ENCODE measurements at regions not wholly inside any gene's neighbourhood (a gene's known extent, or its start where the extent isn't known, plus 50 kb on each side); places are given as distances from the start of the nearest gene placed in this dataset.
"Not testable (repeated sequence)": the region's sequence is repeated elsewhere in the genome, so short reads cannot be mapped to it uniquely, and the experiment has no call there.

DNA sequence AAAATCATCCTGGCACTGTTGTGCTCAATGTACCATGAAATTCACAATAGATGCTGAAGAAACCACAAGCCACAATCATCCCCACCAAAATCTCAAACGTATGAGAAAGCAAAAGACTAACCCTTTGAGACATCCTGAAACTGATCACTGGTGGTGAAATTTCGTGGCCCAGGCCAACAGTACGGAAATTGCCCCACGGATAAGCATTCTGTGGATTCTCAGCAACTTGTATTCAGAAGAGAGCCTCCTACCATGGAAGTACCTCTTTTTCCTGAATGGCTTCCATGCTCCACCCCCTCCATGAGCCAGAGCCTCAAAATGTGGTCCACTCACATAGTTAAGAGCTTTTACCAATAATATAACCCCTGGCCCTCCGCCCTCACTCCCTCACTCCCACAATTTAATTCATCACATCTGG lies 163.9 kb upstream of the AUTS2 start:
- Histone ChIP-seq H3K9me3 (ENCODE audit: low read depth, low read length) (no peaks in the 10 kb centered on the region), H3K36me3 (ENCODE audit: insufficient read depth, low read length) (no peaks in the 10 kb centered on the region), H3K9ac (ENCODE audit: insufficient read length) (no peak overlapping the region), H3K27ac (no peak overlapping the region), H3K4me3 (no peak overlapping the region)
- no peak for DNase-seq (ENCODE audit: low read depth, low spot score)
- TF ChIP-seq EZH2 (IDR thresholded peaks at IDR 0.05) = no peak
- no peak for TF ChIP-seq FOXP2 (optimal IDR thresholded peaks at IDR 0.05; ENCODE audit: control extremely low read depth, extremely low read length, insufficient read depth)
- TF ChIP-seq POLR2AphosphoS5 (IDR thresholded peaks at IDR 0.05; ENCODE audit: borderline replicate concordance, low read depth, low read length) = no peak

DNA sequence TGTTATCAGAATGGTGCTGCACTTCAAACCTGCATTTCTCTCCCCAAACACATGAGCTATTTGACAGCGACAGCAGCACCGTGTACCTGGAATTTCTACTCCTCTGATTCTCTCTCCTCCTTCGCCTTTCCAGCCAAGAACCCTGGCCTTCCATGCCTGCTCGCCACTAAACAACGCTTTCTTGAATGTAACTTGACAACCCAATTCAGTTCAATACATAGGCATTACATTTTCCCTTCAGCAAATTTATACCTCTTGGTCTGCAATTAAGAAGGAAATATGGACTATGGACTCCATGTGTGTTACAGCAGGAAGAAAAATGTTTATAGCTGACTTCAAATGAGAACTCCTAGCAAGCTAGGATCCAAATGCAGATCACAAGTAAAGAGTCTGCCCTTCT lies 162.6 kb upstream of the AUTS2 start:
- H3K36me3 ChIP-seq (ENCODE audit: insufficient read depth, low read length) = no peaks in the 10 kb centered on the region
- H3K4me3 ChIP-seq = no peak overlapping the region
- TF ChIP-seq POLR2AphosphoS5 (IDR thresholded peaks at IDR 0.05; ENCODE audit: borderline replicate concordance, low read depth, low read length) (no peak), FOXP2 (optimal IDR thresholded peaks at IDR 0.05; ENCODE audit: control extremely low read depth, extremely low read length, insufficient read depth) (no peak), EZH2 (IDR thresholded peaks at IDR 0.05) (no peak)
- H3K9ac ChIP-seq (ENCODE audit: insufficient read length) = no peak overlapping the region
- no peak overlapping the region for H3K27ac ChIP-seq
- H3K9me3 ChIP-seq (ENCODE audit: low read depth, low read length) = no peaks in the 10 kb centered on the region
- DNase-seq (ENCODE audit: low read depth, low spot score) = no peak

DNA sequence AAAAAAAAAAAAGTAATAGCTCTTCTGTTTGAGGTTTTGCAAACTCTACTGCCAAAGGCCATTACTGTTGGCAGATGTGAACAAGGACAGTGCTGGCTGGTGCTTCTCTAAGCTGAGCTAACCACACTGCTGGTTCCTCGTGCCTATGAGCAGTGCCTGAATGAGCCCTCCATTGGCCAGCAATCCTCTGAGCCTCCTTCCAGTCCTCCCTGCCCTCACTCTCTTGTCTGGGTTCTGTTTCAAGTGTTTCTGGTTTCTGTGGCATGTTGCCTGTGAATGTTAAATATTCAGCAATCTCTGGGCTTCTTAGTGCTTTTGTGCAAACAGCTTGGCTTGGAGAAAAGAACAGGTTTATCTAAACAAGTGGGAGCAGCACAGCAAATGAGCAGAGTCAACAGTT lies 161.3 kb upstream of the AUTS2 start:
- H3K9me3 ChIP-seq (ENCODE audit: low read depth, low read length) = no peaks in the 10 kb centered on the region
- H3K4me3 ChIP-seq = no peak overlapping the region
- DNase-seq (ENCODE audit: low read depth, low spot score) = no peak
- H3K9ac ChIP-seq (ENCODE audit: insufficient read length) = no peak overlapping the region
- no peak overlapping the region for H3K27ac ChIP-seq
- no peak for TF ChIP-seq EZH2 (IDR thresholded peaks at IDR 0.05)
- TF ChIP-seq POLR2AphosphoS5 (IDR thresholded peaks at IDR 0.05; ENCODE audit: borderline replicate concordance, low read depth, low read length) = no peak
- no peak for TF ChIP-seq FOXP2 (optimal IDR thresholded peaks at IDR 0.05; ENCODE audit: control extremely low read depth, extremely low read length, insufficient read depth)
- no peaks in the 10 kb centered on the region for H3K36me3 ChIP-seq (ENCODE audit: insufficient read depth, low read length)

DNA sequence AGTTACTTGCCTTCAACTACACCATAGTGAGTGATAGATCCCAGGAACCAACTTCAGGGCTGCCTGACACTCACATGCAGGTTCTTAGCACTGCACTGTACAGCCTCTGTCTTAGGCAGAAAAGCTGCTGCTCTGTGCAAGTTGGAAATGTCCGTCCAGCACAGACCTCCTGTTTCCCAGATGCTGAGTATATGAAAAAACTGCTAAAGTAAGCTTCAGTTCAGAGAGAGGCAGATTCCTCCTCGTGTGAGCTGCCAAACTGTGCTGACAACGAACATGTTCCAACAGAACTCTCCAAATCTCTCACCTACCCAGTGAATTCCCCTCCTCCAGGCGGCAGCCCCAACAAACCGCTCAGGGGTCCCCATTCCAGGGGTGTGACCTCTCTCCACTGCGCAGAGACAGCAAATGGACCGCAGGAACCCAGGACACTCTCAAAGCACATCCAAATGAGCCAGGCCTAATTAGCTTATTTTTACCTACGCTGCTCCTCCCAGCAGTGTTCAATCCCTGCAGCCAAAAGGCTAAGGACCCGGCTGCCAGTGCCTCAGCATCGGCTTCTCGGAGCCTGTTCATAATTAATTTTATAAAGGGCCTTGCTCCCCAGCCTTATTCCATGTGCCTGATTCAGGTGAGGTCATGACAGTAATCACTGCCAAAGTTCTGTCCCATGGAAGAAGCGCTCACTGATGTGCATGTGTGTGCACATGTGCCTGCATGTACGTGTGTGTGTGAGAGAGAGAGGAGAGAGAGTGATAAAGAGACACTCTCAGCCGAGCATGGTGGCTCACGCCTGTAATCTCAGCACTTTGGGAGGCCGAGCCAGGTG lies 159.5 kb upstream of the AUTS2 start:
- TF ChIP-seq FOXP2 (optimal IDR thresholded peaks at IDR 0.05; ENCODE audit: control extremely low read depth, extremely low read length, insufficient read depth) (no peak), EZH2 (IDR thresholded peaks at IDR 0.05) (no peak), POLR2AphosphoS5 (IDR thresholded peaks at IDR 0.05; ENCODE audit: borderline replicate concordance, low read depth, low read length) (no peak)
- Histone ChIP-seq H3K9ac (ENCODE audit: insufficient read length) (no peak overlapping the region), H3K36me3 (ENCODE audit: insufficient read depth, low read length) (no peaks in the 10 kb centered on the region), H3K4me3 (no peak overlapping the region), H3K27ac (no peak overlapping the region), H3K9me3 (ENCODE audit: low read depth, low read length) (no peaks in the 10 kb centered on the region)
- no peak for DNase-seq (ENCODE audit: low read depth, low spot score)

DNA sequence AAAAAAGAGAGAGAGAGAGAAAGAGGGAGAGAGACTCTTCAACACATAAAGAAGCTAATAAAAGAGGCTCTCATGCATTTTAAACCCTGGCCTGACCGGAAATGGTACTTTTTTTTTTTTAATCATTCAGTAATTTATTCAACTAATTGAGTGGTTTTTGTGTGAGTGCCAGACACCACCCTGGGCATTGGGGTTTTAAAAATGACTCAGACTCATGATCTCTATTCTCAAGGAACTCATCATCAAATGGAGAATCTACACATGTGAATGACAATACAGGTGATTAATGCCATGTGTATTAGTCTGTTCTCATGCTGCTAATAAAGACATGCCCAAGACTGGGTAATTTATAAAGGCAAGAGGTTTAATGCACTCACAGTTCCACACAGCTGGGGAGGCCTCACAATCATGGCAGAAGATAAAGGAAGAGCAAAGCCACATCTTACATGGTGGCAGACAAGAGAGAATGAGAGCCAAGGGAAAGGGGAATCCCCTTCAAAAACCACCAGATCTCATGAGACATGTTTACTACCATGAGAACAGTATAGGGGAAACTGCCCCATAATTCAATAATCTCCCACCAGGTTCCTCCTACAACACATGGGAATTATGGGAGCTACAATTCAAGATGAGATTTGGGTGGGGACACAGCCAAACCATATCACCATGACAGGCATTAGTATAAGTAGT lies 158.5 kb upstream of the AUTS2 start:
- H3K36me3 ChIP-seq (ENCODE audit: insufficient read depth, low read length) = no peaks in the 10 kb centered on the region
- H3K27ac ChIP-seq = no peak overlapping the region
- no peak for DNase-seq (ENCODE audit: low read depth, low spot score)
- no peaks in the 10 kb centered on the region for H3K9me3 ChIP-seq (ENCODE audit: low read depth, low read length)
- no peak for TF ChIP-seq POLR2AphosphoS5 (IDR thresholded peaks at IDR 0.05; ENCODE audit: borderline replicate concordance, low read depth, low read length)
- TF ChIP-seq EZH2 (IDR thresholded peaks at IDR 0.05) = no peak
- no peak for TF ChIP-seq FOXP2 (optimal IDR thresholded peaks at IDR 0.05; ENCODE audit: control extremely low read depth, extremely low read length, insufficient read depth)
- no peak overlapping the region for H3K4me3 ChIP-seq
- no peak overlapping the region for H3K9ac ChIP-seq (ENCODE audit: insufficient read length)

DNA sequence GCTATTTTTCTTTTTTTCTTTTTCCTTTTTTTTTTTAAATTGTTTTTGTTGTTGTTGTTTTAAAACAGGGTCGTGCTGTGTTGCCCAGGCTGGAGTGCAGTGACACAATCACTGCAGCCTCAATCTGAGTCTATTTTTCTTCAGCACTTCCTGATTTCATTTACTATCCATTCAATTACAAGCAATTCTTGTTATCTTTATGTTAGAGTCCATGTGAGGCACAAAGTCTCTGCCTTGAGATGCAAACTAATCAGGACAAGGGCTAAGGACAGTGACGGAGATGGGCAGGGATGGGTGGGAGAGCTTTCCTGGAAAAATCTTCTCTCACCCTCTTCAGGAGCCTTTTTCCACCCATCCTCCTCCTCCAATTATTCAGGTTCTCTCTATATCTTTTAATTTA lies 157.3 kb upstream of the AUTS2 start:
- Histone ChIP-seq H3K4me3 (no peak overlapping the region), H3K36me3 (ENCODE audit: insufficient read depth, low read length) (no peaks in the 10 kb centered on the region), H3K9ac (ENCODE audit: insufficient read length) (no peak overlapping the region), H3K9me3 (ENCODE audit: low read depth, low read length) (no peaks in the 10 kb centered on the region), H3K27ac (no peak overlapping the region)
- DNase-seq (ENCODE audit: low read depth, low spot score) = no peak
- TF ChIP-seq POLR2AphosphoS5 (IDR thresholded peaks at IDR 0.05; ENCODE audit: borderline replicate concordance, low read depth, low read length) (no peak), EZH2 (IDR thresholded peaks at IDR 0.05) (no peak), FOXP2 (optimal IDR thresholded peaks at IDR 0.05; ENCODE audit: control extremely low read depth, extremely low read length, insufficient read depth) (no peak)

GRCh38 chr7:69443136-69443535 lies 155.1 kb upstream of the AUTS2 start:
- Histone ChIP-seq H3K9ac (ENCODE audit: insufficient read length) (no peak overlapping the region), H3K9me3 (ENCODE audit: low read depth, low read length) (no peaks in the 10 kb centered on the region), H3K36me3 (ENCODE audit: insufficient read depth, low read length) (no peaks in the 10 kb centered on the region), H3K4me3 (no peak overlapping the region), H3K27ac (no peak overlapping the region)
- DNase-seq (ENCODE audit: low read depth, low spot score) = no peak
- TF ChIP-seq POLR2AphosphoS5 (IDR thresholded peaks at IDR 0.05; ENCODE audit: borderline replicate concordance, low read depth, low read length) (no peak), EZH2 (IDR thresholded peaks at IDR 0.05) (no peak), FOXP2 (optimal IDR thresholded peaks at IDR 0.05; ENCODE audit: control extremely low read depth, extremely low read length, insufficient read depth) (no peak)

- no peak overlapping the region for H3K27ac ChIP-seq
- no peak overlapping the region for H3K9ac ChIP-seq (ENCODE audit: insufficient read length)
- DNase-seq (ENCODE audit: low read depth, low spot score) = no peak
- TF ChIP-seq EZH2 (IDR thresholded peaks at IDR 0.05) = no peak
- no peak for TF ChIP-seq POLR2AphosphoS5 (IDR thresholded peaks at IDR 0.05; ENCODE audit: borderline replicate concordance, low read depth, low read length)
- TF ChIP-seq FOXP2 (optimal IDR thresholded peaks at IDR 0.05; ENCODE audit: control extremely low read depth, extremely low read length, insufficient read depth) = no peak
- no peaks in the 10 kb centered on the region for H3K9me3 ChIP-seq (ENCODE audit: low read depth, low read length)
- no peaks in the 10 kb centered on the region for H3K36me3 ChIP-seq (ENCODE audit: insufficient read depth, low read length)
- H3K4me3 ChIP-seq = no peak overlapping the region
Observed at GRCh38 chr7:69445541-69445940, 152.7 kb upstream of the AUTS2 start.

GRCh38 chr7:69446213-69446612 lies 152.1 kb upstream of the AUTS2 start:
- DNase-seq (ENCODE audit: low read depth, low spot score); H3K27ac ChIP-seq; H3K9me3 ChIP-seq (ENCODE audit: low read depth, low read length): not testable (repeated sequence)

More at GRCh38 chr7:69446213-69446612, 152.1 kb upstream of the AUTS2 start:
- not testable (repeated sequence) for H3K36me3 ChIP-seq (ENCODE audit: insufficient read depth, low read length); H3K9ac ChIP-seq (ENCODE audit: insufficient read length); H3K4me3 ChIP-seq
